Right forelimb (tissue), 1 donor: ENCODE measurements at regions not wholly inside any gene's neighbourhood (a gene's known extent, or its start where the extent isn't known, plus 50 kb on each side); places are given as distances from the start of the nearest gene placed in this dataset.
"Not testable (repeated sequence)": the region's sequence is repeated elsewhere in the genome, so short reads cannot be mapped to it uniquely, and the experiment has no call there.

Source experiments
- DNase-seq: peaks from one replicate; pipeline ENCODE4 v3.0.0-alpha.2; 2018

GRCh38 chr1:221863635-221864034 is 121.7 kb upstream of the DUSP10 start:
- DNase-seq = no peak

- no peak for DNase-seq
These were observed 121.1 kb upstream of the DUSP10 start for GRCh38 chr1:221862971-221863370.

- no peak for DNase-seq
These were observed 117.1 kb upstream of the DUSP10 start for GRCh38 chr1:221858818-221859611.

GRCh38 chr1:221857094-221857444 is 115.2 kb upstream of the DUSP10 start:
- DNase-seq = not testable (repeated sequence)

- no peak for DNase-seq
These were observed 114.6 kb upstream of the DUSP10 start for GRCh38 chr1:221856228-221857093.

- DNase-seq = no peak
These were observed 113.3 kb upstream of the DUSP10 start for GRCh38 chr1:221855156-221855555.

GRCh38 chr1:221851336-221851735 is 109.4 kb upstream of the DUSP10 start:
- no peak for DNase-seq

- no peak for DNase-seq
These were observed 108.7 kb upstream of the DUSP10 start for GRCh38 chr1:221850470-221851187.

- no peak for DNase-seq
These were observed 108.0 kb upstream of the DUSP10 start for GRCh38 chr1:221849897-221850296.

- no peak for DNase-seq
These were observed 107.2 kb upstream of the DUSP10 start for GRCh38 chr1:221849110-221849509.

- DNase-seq = no peak
These were observed 105.8 kb upstream of the DUSP10 start for GRCh38 chr1:221847676-221848075.

- DNase-seq = no peak
These were observed 103.9 kb upstream of the DUSP10 start for GRCh38 chr1:221845650-221846371.

- no peak for DNase-seq
These were observed 100.1 kb upstream of the DUSP10 start for GRCh38 chr1:221841983-221842335.

- no peak for DNase-seq
These were observed 99.5 kb upstream of the DUSP10 start for GRCh38 chr1:221841251-221841982.

- no peak for DNase-seq
These were observed 98.8 kb upstream of the DUSP10 start for GRCh38 chr1:221840511-221841243.

- DNase-seq = no peak
These were observed 98.0 kb upstream of the DUSP10 start for GRCh38 chr1:221839782-221840395.

- DNase-seq = no peak
These were observed 97.4 kb upstream of the DUSP10 start for GRCh38 chr1:221839321-221839720.

- DNase-seq = no peak
These were observed 96.0 kb upstream of the DUSP10 start for GRCh38 chr1:221837896-221838295.

GRCh38 chr1:221834698-221835513 is 93.0 kb upstream of the DUSP10 start:
- no peak for DNase-seq

- DNase-seq = no peak
These were observed 90.7 kb upstream of the DUSP10 start for GRCh38 chr1:221832617-221833016.
